GM12875 (cell line): ENCODE measurements at regions not wholly inside any gene's neighbourhood (a gene's known extent, or its start where the extent isn't known, plus 50 kb on each side); places are given as distances from the start of the nearest gene placed in this dataset.
"Not testable (repeated sequence)": the region's sequence is repeated elsewhere in the genome, so short reads cannot be mapped to it uniquely, and the experiment has no call there.

Experiments
- H3K4me3 ChIP-seq: one replicate; pipeline ENCODE4 v1.5.1; 2011; ENCODE audit warnings: low read depth, low read length, control low read depth
- CTCF ChIP-seq: IDR thresholded peaks from 2 replicates; pipeline ENCODE4 v1.5.1; 2011; ENCODE audit warnings: low read depth, mild to moderate bottlenecking, control low read depth, inconsistent platforms, low read length, moderate library complexity, borderline replicate concordance; ENCODE audit not compliant: insufficient read depth

GRCh38 chr7:49483142-49483541 lies 290.3 kb upstream of the VWC2 start:
- TF ChIP-seq CTCF: peak; percentile 29; the same call in 1 of the 2 replicates
- no peak overlapping the region for H3K4me3 ChIP-seq

DNA sequence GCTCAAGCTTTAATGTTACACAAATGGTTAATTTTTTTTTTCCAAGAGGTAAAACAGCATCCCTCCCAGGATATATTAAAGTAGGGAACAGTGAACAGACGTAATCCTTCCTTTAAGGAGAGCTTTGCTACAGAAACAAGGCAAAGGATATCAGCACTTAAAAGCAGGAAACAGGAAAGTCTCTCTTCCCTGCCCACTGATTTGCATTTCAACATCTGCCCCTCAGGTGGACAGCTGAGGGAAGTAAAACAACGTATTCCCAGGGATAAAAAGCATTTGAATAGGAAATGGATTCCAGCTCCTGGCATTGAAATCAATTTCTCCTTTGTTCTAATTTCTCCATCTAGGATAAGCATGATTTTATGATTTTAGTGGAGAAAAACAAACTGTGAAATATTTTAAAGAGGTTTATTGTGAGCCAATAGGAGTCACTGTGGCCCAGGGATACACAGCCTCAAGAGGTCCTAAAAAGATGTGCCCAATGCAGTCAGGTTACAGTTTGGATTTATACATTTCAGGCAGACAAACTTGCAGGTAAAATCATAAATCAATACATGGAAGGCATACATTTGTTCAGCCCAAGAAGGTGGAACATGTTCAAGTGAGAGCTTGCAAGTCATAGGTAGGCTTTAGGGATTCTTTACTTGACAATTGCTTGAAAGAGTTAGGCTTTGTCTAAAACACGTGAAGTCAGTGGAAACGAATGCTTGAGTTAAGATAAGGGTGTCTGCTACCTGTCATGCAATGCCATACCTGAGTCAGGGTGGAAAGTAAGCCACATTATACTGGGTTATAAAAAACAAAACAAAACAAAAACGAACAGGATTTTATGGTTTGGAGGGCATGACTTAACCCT lies 286.2 kb upstream of the VWC2 start:
- H3K4me3 ChIP-seq: no peak overlapping the region
- TF ChIP-seq CTCF: no peak

GRCh38 chr7:49487830-49488140 lies 285.7 kb upstream of the VWC2 start:
- no peak overlapping the region for H3K4me3 ChIP-seq
- TF ChIP-seq CTCF: no peak

DNA sequence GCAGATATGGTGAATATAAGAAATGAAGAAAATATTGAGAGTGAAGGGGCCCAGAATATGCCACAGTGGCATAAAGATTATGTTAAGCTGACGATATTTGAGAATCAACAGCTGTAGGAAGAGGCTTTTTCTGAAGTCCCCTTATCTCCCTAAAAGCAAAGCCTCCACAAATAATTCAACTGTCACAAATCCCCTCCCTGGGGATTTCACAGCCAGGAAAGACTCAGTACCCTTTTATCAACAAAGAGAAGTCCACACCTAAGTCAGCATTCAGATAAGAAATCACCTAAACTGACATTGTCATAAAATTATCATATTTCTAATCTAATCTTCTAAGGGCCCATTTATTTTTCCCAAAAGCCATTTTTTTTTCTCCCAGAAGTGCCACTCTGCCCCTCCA lies 284.9 kb upstream of the VWC2 start:
- no peak for TF ChIP-seq CTCF

DNA sequence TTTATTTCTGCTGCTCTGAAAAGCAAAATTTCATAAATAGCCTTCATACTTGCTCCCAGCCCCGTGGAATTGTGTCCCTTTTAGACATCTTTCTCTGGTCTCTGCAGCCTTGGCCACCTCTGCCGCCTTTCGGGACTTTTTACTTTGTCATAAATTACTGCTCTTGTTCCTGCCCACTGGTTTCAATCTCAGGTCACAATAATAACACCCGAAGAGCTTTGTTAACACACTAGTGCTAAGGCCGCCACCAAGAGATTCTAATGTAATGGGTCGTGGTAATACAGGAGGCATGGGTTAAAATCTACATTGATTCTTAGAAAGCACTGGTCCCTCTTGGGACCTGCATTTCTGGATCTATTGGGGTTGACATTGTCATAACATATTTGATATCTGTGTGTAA lies 276.0 kb upstream of the VWC2 start:
- TF ChIP-seq CTCF: no peak
- no peak overlapping the region for H3K4me3 ChIP-seq

More for the DNA sequence above, 284.9 kb upstream of the VWC2 start:
- no peak overlapping the region for H3K4me3 ChIP-seq

GRCh38 chr7:49500741-49501140 lies 272.7 kb upstream of the VWC2 start:
- no peak overlapping the region for H3K4me3 ChIP-seq
- no peak for TF ChIP-seq CTCF

- H3K4me3 ChIP-seq: not testable (repeated sequence)
Observed at GRCh38 chr7:49507206-49507605, 266.2 kb upstream of the VWC2 start.

DNA sequence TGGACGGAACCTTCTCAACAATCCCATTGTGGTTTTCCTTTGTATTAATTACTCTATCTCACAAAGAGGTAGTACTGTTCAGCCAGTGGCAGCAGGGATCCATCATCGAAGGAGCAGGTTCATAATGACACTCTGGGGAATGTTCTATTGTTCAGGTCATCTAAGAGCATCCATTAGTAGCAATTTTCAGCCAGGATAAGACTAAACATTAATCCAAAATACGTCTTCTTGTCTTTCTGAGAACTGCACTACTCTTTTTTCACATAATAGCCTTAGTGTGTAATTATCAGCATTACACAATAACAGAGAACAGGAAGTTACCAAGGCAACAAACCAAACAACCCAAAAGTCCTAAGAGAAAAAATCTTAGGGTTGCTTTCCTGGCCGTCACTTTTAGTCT lies 259.5 kb upstream of the VWC2 start:
- no peak overlapping the region for H3K4me3 ChIP-seq
- no peak for TF ChIP-seq CTCF
